Peyer's patch (tissue), 4 donors: ENCODE measurements at regions not wholly inside any gene's neighbourhood (a gene's known extent, or its start where the extent isn't known, plus 50 kb on each side); places are given as distances from the start of the nearest gene placed in this dataset.

Experiments used
- DNase-seq, 3 donors: peaks; one replicate each; pipeline ENCODE4 v3.0.0-alpha.2; 2017 to 2019
- H3K27ac ChIP-seq, 4 donors: fragments of 200-600 bp; sonication (generic); one replicate each; pipeline ENCODE4 v1.5.1; 2016 to 2019
- H3K27me3 ChIP-seq, 2 donors: fragments of 200-600 bp; sonication (generic); one replicate each; pipeline ENCODE4 v1.5.1; 2019
- H3K36me3 ChIP-seq, 3 donors: fragments of 200-600 bp; sonication (generic); one replicate each; pipeline ENCODE4 v1.5.1; 2016 to 2019
- H3K4me1 ChIP-seq, 4 donors: fragments of 200-600 bp; sonication (generic); one replicate each; pipeline ENCODE4 v1.5.1; 2016 to 2019
- H3K4me3 ChIP-seq, 4 donors: fragments of 200-600 bp; sonication (generic); 1 replicate in 3 of 4; 2 replicates in 1 of 4; pipeline ENCODE4 v1.5.1; 2016 to 2019; ENCODE audit warnings: mild to moderate bottlenecking in 1 of 4
- H3K9me3 ChIP-seq, 4 donors: fragments of 200-600 bp; sonication (generic); one replicate each; pipeline ENCODE4 v1.5.1; 2016 to 2019; ENCODE audit warnings: mild to moderate bottlenecking in 1 of 4
- POLR2A ChIP-seq, 2 donors: fragments of 450-650 bp; IDR thresholded peaks; one replicate each; pipeline ENCODE4 v1.5.1; 2017; ENCODE audit warnings: antibody characterized with exemption in 2 of 2, mild to moderate bottlenecking in 2 of 2, moderate library complexity in 2 of 2
- TF ChIP-seq, protein P1 (sequence below), 6 experiments: fragments of 450-650 bp in 4 of 6; fragments of 200-600 bp in 2 of 6; sonication (generic) in 1 of 6; IDR thresholded peaks; one replicate each; pipeline ENCODE4 v1.5.1; 2017 to 2019; ENCODE audit warnings: antibody characterized with exemption in 6 of 6, mild to moderate bottlenecking in 3 of 6, moderate library complexity in 1 of 6

DNA sequence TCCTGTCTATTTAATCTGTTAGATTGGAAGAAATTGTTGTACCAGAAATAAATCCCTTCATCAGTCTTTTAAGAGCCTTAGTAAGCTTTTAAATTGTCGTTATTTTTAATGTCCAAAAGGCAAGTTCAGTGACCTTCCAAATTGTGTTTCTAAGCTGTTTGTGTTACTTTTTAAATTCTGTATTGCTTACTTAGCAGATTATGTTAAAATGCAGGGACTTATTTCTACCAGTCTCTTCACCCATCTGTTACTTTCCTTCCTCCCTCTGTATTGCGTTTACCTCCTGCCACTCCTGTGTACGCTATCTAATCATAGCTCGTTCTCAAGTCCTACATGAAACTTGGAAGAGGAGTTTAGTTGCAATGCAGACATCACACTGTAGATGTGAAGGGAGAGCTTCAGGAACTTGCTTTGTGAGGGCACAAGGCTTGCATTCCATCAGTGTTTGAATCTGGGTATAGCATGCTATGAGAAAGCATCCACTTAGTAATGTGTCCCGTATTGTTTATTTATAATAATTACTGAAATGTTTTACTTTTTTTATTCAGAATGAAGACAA is 406.5 kb upstream of the RGS6 start:
- Histone ChIP-seq H3K4me1 (no peaks in the 10 kb centered on the region), H3K36me3 (no peaks in the 10 kb centered on the region), H3K27ac (no peak overlapping the region), H3K27me3 (no peaks in the 10 kb centered on the region), H3K9me3 (no peaks in the 10 kb centered on the region), H3K4me3 (no peak overlapping the region)
- no peak for DNase-seq
- TF ChIP-seq, protein P1, sequence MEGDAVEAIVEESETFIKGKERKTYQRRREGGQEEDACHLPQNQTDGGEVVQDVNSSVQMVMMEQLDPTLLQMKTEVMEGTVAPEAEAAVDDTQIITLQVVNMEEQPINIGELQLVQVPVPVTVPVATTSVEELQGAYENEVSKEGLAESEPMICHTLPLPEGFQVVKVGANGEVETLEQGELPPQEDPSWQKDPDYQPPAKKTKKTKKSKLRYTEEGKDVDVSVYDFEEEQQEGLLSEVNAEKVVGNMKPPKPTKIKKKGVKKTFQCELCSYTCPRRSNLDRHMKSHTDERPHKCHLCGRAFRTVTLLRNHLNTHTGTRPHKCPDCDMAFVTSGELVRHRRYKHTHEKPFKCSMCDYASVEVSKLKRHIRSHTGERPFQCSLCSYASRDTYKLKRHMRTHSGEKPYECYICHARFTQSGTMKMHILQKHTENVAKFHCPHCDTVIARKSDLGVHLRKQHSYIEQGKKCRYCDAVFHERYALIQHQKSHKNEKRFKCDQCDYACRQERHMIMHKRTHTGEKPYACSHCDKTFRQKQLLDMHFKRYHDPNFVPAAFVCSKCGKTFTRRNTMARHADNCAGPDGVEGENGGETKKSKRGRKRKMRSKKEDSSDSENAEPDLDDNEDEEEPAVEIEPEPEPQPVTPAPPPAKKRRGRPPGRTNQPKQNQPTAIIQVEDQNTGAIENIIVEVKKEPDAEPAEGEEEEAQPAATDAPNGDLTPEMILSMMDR (IDR thresholded peaks at IDR 0.05), result no peak
- no peak for TF ChIP-seq POLR2A (IDR thresholded peaks at IDR 0.05)

DNA sequence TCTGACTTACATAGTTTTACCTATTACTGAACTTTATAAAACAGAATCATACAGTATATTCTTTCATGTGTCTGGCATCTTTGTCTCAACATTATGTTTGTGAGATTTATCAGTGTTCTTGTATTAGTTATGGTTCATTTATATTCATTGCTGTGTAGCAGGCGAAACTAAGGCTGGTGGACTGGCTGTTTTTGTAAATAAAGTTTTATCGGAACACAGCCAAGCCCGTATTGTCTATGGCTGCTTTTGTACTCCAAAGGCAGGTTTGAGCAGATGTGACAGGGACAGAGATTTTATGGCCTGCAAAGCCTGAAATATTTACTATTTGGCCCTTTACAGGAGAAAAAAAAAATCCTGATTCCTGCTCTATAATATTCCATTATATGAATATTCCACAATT is 405.8 kb upstream of the RGS6 start:
- H3K27ac ChIP-seq, result no peak overlapping the region
- H3K9me3 ChIP-seq, result no peaks in the 10 kb centered on the region
- H3K4me1 ChIP-seq, result no peaks in the 10 kb centered on the region
- no peaks in the 10 kb centered on the region for H3K27me3 ChIP-seq
- DNase-seq, result no peak
- no peaks in the 10 kb centered on the region for H3K36me3 ChIP-seq
- TF ChIP-seq, protein P1 (IDR thresholded peaks at IDR 0.05), result no peak
- no peak for TF ChIP-seq POLR2A (IDR thresholded peaks at IDR 0.05)
- no peak overlapping the region for H3K4me3 ChIP-seq

DNA sequence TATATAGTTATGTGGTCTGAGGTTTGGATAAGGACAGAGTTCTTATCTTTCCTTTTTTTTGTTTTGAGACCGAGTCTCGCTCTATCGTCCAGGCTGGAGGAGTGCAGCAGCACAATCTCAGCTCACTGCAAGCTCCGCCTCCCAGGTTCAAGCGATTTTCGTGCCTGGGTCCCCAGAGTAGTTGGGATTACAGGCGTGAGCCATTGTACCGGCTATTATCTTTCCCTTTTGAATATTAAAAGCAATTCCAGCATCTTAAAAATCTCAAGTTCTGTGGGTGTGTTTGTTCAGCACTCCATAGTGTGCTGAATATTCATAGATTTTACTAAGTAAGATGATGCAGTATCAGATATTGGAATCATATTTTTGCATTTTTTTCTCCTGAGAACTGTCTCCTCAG is 404.4 kb upstream of the RGS6 start:
- Histone ChIP-seq H3K36me3 (no peaks in the 10 kb centered on the region), H3K4me3 (no peak overlapping the region), H3K4me1 (no peaks in the 10 kb centered on the region), H3K9me3 (no peaks in the 10 kb centered on the region), H3K27ac (no peak overlapping the region), H3K27me3 (no peaks in the 10 kb centered on the region)
- TF ChIP-seq POLR2A (IDR thresholded peaks at IDR 0.05), result no peak
- TF ChIP-seq, protein P1 (IDR thresholded peaks at IDR 0.05), result no peak
- DNase-seq, result no peak

DNA sequence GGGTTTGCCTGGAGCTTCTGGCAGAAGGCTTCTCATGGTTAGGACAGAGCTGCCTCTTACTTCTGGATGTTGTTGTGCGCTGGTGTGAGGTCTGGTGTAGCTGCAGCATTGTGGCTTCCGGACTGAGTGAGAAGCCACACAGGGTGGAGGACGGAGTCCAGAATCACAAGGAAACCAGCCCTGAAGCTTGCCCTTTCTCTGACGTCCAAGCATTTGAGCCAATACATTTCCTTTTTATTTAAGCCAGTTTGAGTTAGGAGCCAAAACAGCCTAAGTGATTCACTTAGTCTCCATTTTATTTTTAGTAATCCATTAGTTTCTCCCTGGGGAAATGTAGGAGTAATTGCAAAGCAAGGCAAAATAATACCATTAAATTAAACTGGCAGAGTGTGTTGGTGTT is 402.4 kb upstream of the RGS6 start:
- Histone ChIP-seq H3K4me1 (no peaks in the 10 kb centered on the region), H3K9me3 (no peaks in the 10 kb centered on the region), H3K27ac (no peak overlapping the region), H3K4me3 (no peak overlapping the region), H3K27me3 (no peaks in the 10 kb centered on the region), H3K36me3 (no peaks in the 10 kb centered on the region)
- DNase-seq, result no peak
- TF ChIP-seq POLR2A (IDR thresholded peaks at IDR 0.05), result no peak
- TF ChIP-seq, protein P1 (IDR thresholded peaks at IDR 0.05), result no peak

DNA sequence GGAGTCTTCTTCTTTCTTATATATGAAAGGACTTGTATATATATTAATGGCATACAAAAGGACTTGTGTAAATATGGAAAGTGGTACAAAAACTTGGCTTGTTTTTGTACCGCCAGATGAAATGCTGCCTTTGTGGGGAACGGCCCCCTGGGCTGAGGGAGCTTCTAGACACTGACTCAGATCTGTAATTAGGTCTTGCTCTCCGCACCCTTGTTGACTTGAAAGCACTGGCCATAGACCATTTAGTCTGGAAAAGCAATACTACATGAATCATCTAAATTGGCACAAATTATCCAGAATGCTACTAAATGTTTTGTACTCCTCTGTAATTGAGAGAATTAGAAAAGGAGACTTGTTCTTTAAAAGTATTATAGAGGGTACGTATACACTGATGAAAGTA is 399.9 kb upstream of the RGS6 start:
- H3K4me3 ChIP-seq, result no peak overlapping the region
- H3K4me1 ChIP-seq, result no peaks in the 10 kb centered on the region
- no peak for DNase-seq
- H3K9me3 ChIP-seq, result no peaks in the 10 kb centered on the region
- no peaks in the 10 kb centered on the region for H3K27me3 ChIP-seq
- no peak overlapping the region for H3K27ac ChIP-seq
- no peak for TF ChIP-seq POLR2A (IDR thresholded peaks at IDR 0.05)
- TF ChIP-seq, protein P1 (IDR thresholded peaks at IDR 0.05), result no peak
- no peaks in the 10 kb centered on the region for H3K36me3 ChIP-seq

DNA sequence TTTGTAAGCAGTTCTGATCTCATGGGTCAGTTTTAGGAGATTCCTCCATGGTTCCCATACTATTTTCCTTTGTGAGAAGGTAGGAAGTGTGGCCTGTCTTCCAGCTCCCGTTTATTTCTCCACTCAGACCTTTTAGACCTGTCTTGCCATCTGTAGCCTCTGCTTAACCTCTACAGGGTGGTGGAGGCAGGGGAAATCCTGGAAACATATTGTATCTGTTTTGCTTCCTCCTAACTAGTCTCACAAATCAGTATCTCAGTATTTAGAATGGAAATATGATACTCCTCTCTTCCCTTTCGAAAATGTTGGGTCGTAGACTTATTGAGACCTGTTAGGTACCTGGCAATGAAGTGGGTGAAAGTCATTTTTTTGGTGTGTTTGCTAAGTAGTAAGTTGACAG is 399.4 kb upstream of the RGS6 start:
- H3K4me3 ChIP-seq, result no peak overlapping the region
- no peaks in the 10 kb centered on the region for H3K27me3 ChIP-seq
- H3K27ac ChIP-seq, result no peak overlapping the region
- H3K36me3 ChIP-seq, result no peaks in the 10 kb centered on the region
- H3K4me1 ChIP-seq, result no peaks in the 10 kb centered on the region
- TF ChIP-seq, protein P1 (IDR thresholded peaks at IDR 0.05), result no peak
- no peak for TF ChIP-seq POLR2A (IDR thresholded peaks at IDR 0.05)
- no peaks in the 10 kb centered on the region for H3K9me3 ChIP-seq
- DNase-seq, result no peak
